ENCODE measurements at regions not wholly inside any gene's neighbourhood (a gene's known extent, or its start where the extent isn't known, plus 50 kb on each side); places are given as distances from the start of the nearest gene placed in this dataset.
"Not testable (repeated sequence)": the region's sequence is repeated elsewhere in the genome, so short reads cannot be mapped to it uniquely, and the experiment has no call there.

- DNase-seq (ENCODE audit: low read depth) = no peak
These were observed 54.5 kb upstream of the PRKD1 start for GRCh38 chr14:29982171-29982570.

GRCh38 chr14:29982993-29983392, 55.3 kb upstream of the PRKD1 start:
- no peak for DNase-seq (ENCODE audit: low read depth)

GRCh38 chr14:29990344-29990857, 62.8 kb upstream of the PRKD1 start:
- not testable (repeated sequence) for DNase-seq (ENCODE audit: low read depth)

GRCh38 chr14:29990993-29991392, 63.3 kb upstream of the PRKD1 start:
- DNase-seq (ENCODE audit: low read depth) = no peak

DNA sequence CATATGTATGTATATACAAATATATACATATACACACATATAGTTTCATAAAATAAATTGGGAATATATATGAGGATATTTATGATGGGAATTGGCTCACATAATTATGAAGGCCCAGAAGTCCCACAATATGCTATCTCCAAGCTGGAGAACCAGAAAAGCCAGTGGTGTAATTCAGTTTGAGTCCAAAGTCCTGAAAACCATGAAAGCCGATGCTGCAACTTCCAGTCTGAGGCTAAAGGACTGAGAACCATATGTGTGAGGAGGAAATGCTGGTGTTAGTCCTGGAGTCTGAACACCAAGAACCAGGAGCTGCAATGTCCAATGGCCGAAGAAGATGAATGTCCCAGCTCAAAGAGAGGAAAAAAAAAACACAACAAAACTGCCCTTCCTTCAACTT, 65.5 kb upstream of the PRKD1 start:
- no peak for DNase-seq (ENCODE audit: low read depth)

- no peak for DNase-seq (ENCODE audit: low read depth)
These were observed 71.4 kb upstream of the PRKD1 start for GRCh38 chr14:29999013-29999539.

DNA sequence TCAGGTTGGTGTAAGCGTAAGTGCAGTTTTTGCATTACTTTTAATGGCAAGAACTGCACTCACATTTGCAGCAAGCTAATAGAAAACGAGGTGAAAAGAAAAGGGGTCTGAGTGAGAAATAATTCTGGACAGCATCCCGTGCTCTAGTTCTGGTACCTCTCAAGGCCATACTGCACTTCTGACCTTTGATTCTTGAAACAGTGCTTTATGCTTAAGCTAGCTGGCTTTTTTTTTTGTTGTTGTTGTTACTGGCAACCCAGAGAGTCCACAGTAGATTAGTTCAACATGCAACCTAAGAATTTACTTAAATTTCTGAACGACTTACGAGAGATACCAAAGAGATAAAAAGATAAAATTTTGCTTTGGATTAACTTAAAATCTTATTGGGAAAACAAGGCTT, 75.2 kb upstream of the PRKD1 start:
- DNase-seq (ENCODE audit: low read depth) = no peak

GRCh38 chr14:30005114-30005808, 77.6 kb upstream of the PRKD1 start:
- no peak for DNase-seq (ENCODE audit: low read depth)

DNA sequence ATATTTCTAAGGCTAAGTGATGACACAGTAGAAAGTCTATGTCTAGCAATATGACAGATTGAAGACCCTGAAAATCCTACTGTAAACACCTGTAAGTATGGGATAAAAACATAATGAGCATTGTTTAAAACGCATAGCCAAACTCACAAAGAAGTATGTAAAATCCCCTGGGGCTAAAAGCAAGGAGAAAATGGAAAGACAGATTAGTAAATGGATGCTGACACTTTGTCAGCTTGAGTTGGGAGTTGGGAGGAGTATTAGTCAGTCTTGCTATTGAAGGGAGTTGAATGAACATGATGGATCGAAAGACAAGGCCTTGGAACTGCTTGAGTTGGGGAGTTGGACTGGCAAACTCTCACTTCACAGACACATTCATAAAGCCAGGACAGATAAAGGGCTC, 79.0 kb upstream of the PRKD1 start:
- DNase-seq (ENCODE audit: low read depth) = no peak

- no peak for DNase-seq (ENCODE audit: low read depth)
These were observed 87.8 kb upstream of the PRKD1 start for GRCh38 chr14:30015489-30015888.

GRCh38 chr14:30016002-30016401, 88.4 kb upstream of the PRKD1 start:
- DNase-seq (ENCODE audit: low read depth) = no peak

DNA sequence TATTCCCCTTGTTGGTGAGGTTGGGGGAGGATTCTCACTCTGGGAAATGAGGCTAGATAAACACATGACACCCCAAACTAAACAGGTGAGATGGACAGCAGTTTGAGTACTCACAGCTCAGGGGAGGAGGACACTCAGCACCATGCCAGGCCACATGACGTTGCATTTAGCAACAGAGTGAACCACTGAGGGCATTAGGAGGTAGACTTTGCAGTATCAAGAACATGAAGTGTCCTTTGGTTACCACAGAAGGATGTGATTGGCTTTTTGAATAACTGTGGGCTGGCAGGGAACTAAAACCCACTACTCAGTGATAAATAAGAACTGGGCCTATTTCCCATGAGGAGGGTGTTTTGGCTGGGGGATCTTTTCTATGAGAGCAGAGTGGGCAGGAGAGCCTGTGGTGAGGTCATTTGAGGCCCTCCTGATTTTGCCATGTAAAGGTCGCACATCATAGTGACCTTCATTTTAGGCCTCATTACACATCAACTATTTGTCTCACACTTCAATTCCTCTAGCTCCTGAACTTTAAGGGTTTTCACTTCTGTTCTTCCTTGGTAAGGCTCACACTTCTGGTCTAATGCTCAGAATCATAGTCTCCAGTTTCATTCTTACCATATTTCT, 89.8 kb upstream of the PRKD1 start:
- no peak for DNase-seq (ENCODE audit: low read depth)

- DNase-seq (ENCODE audit: low read depth) = no peak
These were observed 92.6 kb upstream of the PRKD1 start for GRCh38 chr14:30020271-30020670.

GRCh38 chr14:30020687-30021086, 93.0 kb upstream of the PRKD1 start:
- DNase-seq (ENCODE audit: low read depth) = no peak

GRCh38 chr14:30023350-30023749, 95.7 kb upstream of the PRKD1 start:
- DNase-seq (ENCODE audit: low read depth) = not testable (repeated sequence)

- DNase-seq (ENCODE audit: low read depth) = no peak
These were observed 106.5 kb upstream of the PRKD1 start for GRCh38 chr14:30034152-30034551.

- no peak for DNase-seq (ENCODE audit: low read depth)
These were observed 107.7 kb upstream of the PRKD1 start for GRCh38 chr14:30035361-30035760.

DNA sequence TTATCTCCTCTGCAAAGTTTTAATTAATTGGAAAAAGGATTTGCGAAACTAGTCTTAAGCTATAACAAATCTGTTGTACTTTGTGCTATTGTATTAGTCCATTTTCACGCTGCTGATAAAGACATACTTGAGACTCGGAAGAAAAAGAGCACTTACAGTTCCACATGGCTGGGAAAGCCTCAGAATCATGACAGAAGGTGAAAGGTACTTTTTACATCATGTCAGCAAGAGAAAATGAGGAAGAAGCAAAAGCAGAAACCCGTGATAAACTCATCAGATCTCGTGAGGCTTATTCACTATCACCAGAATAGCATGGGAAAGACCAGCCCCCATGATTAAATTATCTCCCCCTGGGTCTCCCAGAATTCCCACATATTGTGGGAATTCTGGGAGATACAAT, 118.1 kb upstream of the PRKD1 start:
- no peak for DNase-seq (ENCODE audit: low read depth)

GRCh38 chr14:30053103-30053502, 125.5 kb upstream of the PRKD1 start:
- no peak for DNase-seq (ENCODE audit: low read depth)

DNA sequence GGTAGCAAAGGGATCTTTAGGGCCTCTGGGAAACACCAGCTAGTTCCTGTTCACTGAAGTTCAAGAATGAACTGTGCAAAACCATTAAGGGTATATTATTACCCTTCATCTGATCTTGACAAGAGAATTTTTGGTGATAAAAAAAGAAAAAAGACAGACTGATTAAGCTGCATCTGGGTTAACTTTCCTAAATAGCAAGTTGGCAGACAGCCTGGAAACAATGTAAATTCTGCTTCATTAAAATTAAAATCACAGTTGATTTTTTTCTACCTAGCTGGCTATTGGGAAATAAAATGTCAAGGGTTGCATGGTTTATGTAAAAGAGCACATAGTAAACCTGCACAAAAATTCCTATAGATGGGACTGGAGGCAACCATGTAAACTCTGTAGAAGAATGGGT, 126.6 kb upstream of the PRKD1 start:
- no peak for DNase-seq (ENCODE audit: low read depth)

- no peak for DNase-seq (ENCODE audit: low read depth)
These were observed 130.8 kb upstream of the PRKD1 start for GRCh38 chr14:30058401-30058800.

DNA sequence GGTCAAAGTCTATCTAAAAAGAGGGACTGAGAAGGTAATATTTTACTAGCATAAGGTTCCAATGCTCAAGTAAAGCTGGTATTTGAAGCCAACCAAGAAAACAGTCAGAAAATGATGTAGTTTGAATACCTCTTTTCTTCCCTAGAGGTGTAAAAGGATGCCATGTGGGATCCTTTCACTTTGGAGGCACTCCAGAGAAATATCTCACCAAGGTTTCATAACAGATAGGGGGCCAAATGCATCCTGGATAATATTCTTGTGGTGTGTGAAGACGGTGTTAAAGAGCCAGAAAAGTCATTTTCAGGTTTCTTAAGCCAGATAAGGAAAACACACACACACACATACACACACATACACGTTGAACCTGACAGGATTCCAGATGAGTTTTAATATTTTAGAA, 136.1 kb upstream of the PRKD1 start:
- DNase-seq (ENCODE audit: low read depth) = no peak

DNA sequence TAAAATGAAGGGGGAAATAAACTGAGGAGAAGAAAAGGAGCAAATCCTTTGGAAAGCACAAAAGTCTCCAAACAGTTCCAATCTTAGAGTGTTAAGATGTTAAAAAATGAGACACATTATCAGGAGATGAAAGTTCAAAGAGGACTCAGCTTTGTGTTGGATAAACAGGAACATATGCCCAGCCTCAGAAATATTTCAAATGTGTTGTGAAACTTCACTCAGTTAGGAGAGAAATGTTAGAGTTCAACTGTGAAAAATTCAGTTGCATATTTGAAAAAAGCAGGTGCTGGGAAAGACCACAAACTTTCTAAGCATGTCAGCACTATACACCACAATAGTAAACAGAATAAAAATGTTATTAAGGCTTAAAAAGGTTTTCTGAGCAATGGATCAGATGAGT, 136.8 kb upstream of the PRKD1 start:
- DNase-seq (ENCODE audit: low read depth) = no peak

DNA sequence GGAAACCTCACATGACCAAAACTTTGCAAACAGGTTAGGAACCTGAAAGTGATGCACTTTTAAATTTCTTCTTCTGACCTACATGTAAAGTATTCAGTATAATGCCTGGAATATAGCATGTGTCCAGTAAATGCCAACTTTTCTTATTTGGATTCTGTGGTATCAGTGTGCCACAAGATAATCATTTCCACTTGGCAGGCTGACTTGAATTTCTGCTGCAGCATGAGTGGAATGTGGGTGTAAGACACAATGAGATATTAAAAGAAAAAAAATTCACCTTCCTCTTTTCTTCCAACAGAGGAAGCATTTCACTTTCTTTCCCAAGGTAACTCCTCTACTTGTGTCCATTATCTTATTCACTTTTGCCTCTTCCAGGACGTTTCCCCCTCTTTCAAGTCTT, 141.9 kb upstream of the PRKD1 start:
- no peak for DNase-seq (ENCODE audit: low read depth)
